HEK293 (cell line): ENCODE measurements at regions not wholly inside any gene's neighbourhood (a gene's known extent, or its start where the extent isn't known, plus 50 kb on each side); places are given as distances from the start of the nearest gene placed in this dataset.

Experiments used
- CTCF ChIA-PET: fragments of 350-600 bp; formaldehyde crosslinking; extraction: SDS; loops from one replicate; lab custom pipeline; 2021; ENCODE audit warnings: antibody characterized with exemption; lab: Yijun Ruan, JAX
- POLR2A ChIA-PET: fragments of 300-600 bp; formaldehyde crosslinking; extraction: SDS; loops from one replicate; lab custom pipeline; 2020; ENCODE audit warnings: antibody characterized with exemption, inconsistent platforms; lab: Yijun Ruan, JAX
- H3K27ac ChIP-seq: fragments of 200-500 bp; sonication (Bioruptor generic); 2 replicates; pipeline ENCODE4 v1.5.1; 2014; ENCODE audit warnings: low read depth, low read length, control low read depth, inconsistent platforms; ENCODE audit errors: extremely low read depth
- H3K36me3 ChIP-seq, 2 experiments: fragments of 200-500 bp in 1 of 2; sonication (Bioruptor generic) in 1 of 2; 1 replicate in 1 of 2; 2 replicates in 1 of 2; pipeline ENCODE4 v1.5.1; 2014 to 2017; ENCODE audit warnings: inconsistent platforms in 2 of 2, low read length in 2 of 2; ENCODE audit not compliant: control insufficient read depth in 2 of 2, insufficient read depth in 1 of 2
- H3K4me1 ChIP-seq: fragments of 200-500 bp; sonication (Bioruptor generic); 2 replicates; pipeline ENCODE4 v1.5.1; 2014; ENCODE audit warnings: mild to moderate bottlenecking, low read length, inconsistent platforms; ENCODE audit not compliant: control insufficient read depth, insufficient read depth
- H3K4me3 ChIP-seq: 2 replicates; pipeline ENCODE4 v1.5.1; 2011; ENCODE audit warnings: low read depth, mild to moderate bottlenecking, control low read depth, low read length, moderate library complexity
- H3K9me3 ChIP-seq: fragments of 200-500 bp; sonication (Bioruptor generic); 2 replicates; pipeline ENCODE4 v1.5.1; 2014; ENCODE audit warnings: low read depth, low read length, inconsistent platforms; ENCODE audit not compliant: control insufficient read depth, insufficient read depth
- KLF16 ChIP-seq: fragments of 450-650 bp; formaldehyde crosslinking; IDR thresholded peaks from 2 replicates; pipeline ENCODE4 v1.5.1; 2017; ENCODE audit warnings: missing biosample characterization, missing genetic modification characterization
- KLF7 ChIP-seq: fragments of 450-650 bp; formaldehyde crosslinking; IDR thresholded peaks from 2 replicates; pipeline ENCODE4 v1.5.1; 2016; ENCODE audit warnings: missing biosample characterization, missing genetic modification characterization, borderline replicate concordance
- KLF9 ChIP-seq: fragments of 450-650 bp; formaldehyde crosslinking; IDR thresholded peaks from 2 replicates; pipeline ENCODE4 v1.5.1; 2016; ENCODE audit warnings: missing biosample characterization, missing genetic modification characterization, low read depth
- REPIN1 ChIP-seq: fragments of 450-650 bp; formaldehyde crosslinking; IDR thresholded peaks from 2 replicates; pipeline ENCODE4 v1.5.1; 2017; ENCODE audit warnings: missing biosample characterization, missing genetic modification characterization, low read depth
- TCF7L2 ChIP-seq: IDR thresholded peaks from 2 replicates; pipeline ENCODE4 v1.6.1; 2011; ENCODE audit warnings: low read depth, mild to moderate bottlenecking, inconsistent platforms, low read length, moderate library complexity, borderline replicate concordance
- WT1 ChIP-seq: fragments of 450-650 bp; formaldehyde crosslinking; IDR thresholded peaks from 2 replicates; pipeline ENCODE4 v1.5.1; 2016; ENCODE audit warnings: missing biosample characterization, missing genetic modification characterization
- YY1 ChIP-seq: fragments of 450-650 bp; formaldehyde crosslinking; IDR thresholded peaks from 2 replicates; pipeline ENCODE4 v1.5.1; 2018; ENCODE audit warnings: missing biosample characterization, missing genetic modification characterization
- ZBTB1 ChIP-seq: fragments of 450-650 bp; formaldehyde crosslinking; IDR thresholded peaks from 2 replicates; pipeline ENCODE4 v1.5.1; 2016; ENCODE audit warnings: missing biosample characterization, missing genetic modification characterization
- ZBTB20 ChIP-seq: fragments of 450-650 bp; formaldehyde crosslinking; IDR thresholded peaks from 2 replicates; pipeline ENCODE4 v1.5.1; 2016; ENCODE audit warnings: missing biosample characterization, missing genetic modification characterization
- ZBTB7A ChIP-seq: fragments of 450-650 bp; formaldehyde crosslinking; IDR thresholded peaks from 2 replicates; pipeline ENCODE4 v1.5.1; 2016; ENCODE audit warnings: low read depth, missing biosample characterization, missing genetic modification characterization
- ZBTB8A ChIP-seq: fragments of 450-650 bp; formaldehyde crosslinking; IDR thresholded peaks from 2 replicates; pipeline ENCODE4 v1.5.1; 2016; ENCODE audit warnings: missing biosample characterization, missing genetic modification characterization
- ZFP41 ChIP-seq: fragments of 450-650 bp; formaldehyde crosslinking; IDR thresholded peaks from 2 replicates; pipeline ENCODE4 v1.5.1; 2016; ENCODE audit warnings: missing biosample characterization, missing genetic modification characterization, borderline replicate concordance
- ZNF221 ChIP-seq: fragments of 450-650 bp; formaldehyde crosslinking; IDR thresholded peaks from 2 replicates; pipeline ENCODE4 v1.5.1; 2017; ENCODE audit warnings: missing biosample characterization, missing genetic modification characterization, borderline replicate concordance
- ZNF239 ChIP-seq: fragments of 450-650 bp; formaldehyde crosslinking; IDR thresholded peaks from 2 replicates; pipeline ENCODE4 v1.5.1; 2016; ENCODE audit warnings: missing biosample characterization, missing genetic modification characterization
- ZNF292 ChIP-seq: fragments of 450-650 bp; formaldehyde crosslinking; IDR thresholded peaks from 2 replicates; pipeline ENCODE4 v1.5.1; 2016; ENCODE audit warnings: low read depth, missing biosample characterization, missing genetic modification characterization, borderline replicate concordance
- ZNF302 ChIP-seq: fragments of 450-650 bp; formaldehyde crosslinking; IDR thresholded peaks from 2 replicates; pipeline ENCODE4 v1.5.1; 2016; ENCODE audit warnings: missing biosample characterization, missing genetic modification characterization, low read depth
- ZNF341 ChIP-seq: fragments of 450-650 bp; formaldehyde crosslinking; IDR thresholded peaks from 2 replicates; pipeline ENCODE4; 2016; ENCODE audit warnings: low read depth, missing biosample characterization, missing genetic modification characterization
- ZNF366 ChIP-seq: fragments of 450-650 bp; formaldehyde crosslinking; conservative IDR thresholded peaks from 2 replicates; pipeline ENCODE4 v1.5.1; 2016; ENCODE audit warnings: missing biosample characterization, missing genetic modification characterization
- ZNF37A ChIP-seq: fragments of 450-650 bp; IDR thresholded peaks from 2 replicates; pipeline ENCODE4 v1.5.1; 2018; ENCODE audit warnings: missing biosample characterization, missing genetic modification characterization
- ZNF423 ChIP-seq: fragments of 450-650 bp; formaldehyde crosslinking; IDR thresholded peaks from 2 replicates; pipeline ENCODE4 v1.5.1; 2016; ENCODE audit warnings: missing biosample characterization, missing genetic modification characterization
- ZNF48 ChIP-seq: fragments of 450-650 bp; formaldehyde crosslinking; IDR thresholded peaks from 2 replicates; pipeline ENCODE4 v1.5.1; 2016; ENCODE audit warnings: missing biosample characterization, missing genetic modification characterization
- ZNF549 ChIP-seq: fragments of 450-650 bp; IDR thresholded peaks from 2 replicates; pipeline ENCODE4 v1.5.1; 2018; ENCODE audit warnings: missing biosample characterization, missing genetic modification characterization, mild to moderate bottlenecking, inconsistent platforms, moderate library complexity
- ZNF558 ChIP-seq: fragments of 450-650 bp; formaldehyde crosslinking; IDR thresholded peaks from 2 replicates; pipeline ENCODE4 v1.5.1; 2016; ENCODE audit warnings: missing biosample characterization, missing genetic modification characterization
- ZNF561 ChIP-seq: fragments of 450-650 bp; IDR thresholded peaks from 2 replicates; pipeline ENCODE4 v1.5.1; 2018; ENCODE audit warnings: missing biosample characterization, missing genetic modification characterization, borderline replicate concordance
- ZNF571 ChIP-seq: fragments of 450-650 bp; formaldehyde crosslinking; IDR thresholded peaks from 2 replicates; pipeline ENCODE4 v1.5.0; 2017; ENCODE audit warnings: missing biosample characterization, missing genetic modification characterization
- ZNF585B ChIP-seq: fragments of 450-650 bp; formaldehyde crosslinking; IDR thresholded peaks from 2 replicates; pipeline ENCODE4 v1.5.1; 2016; ENCODE audit warnings: missing biosample characterization, missing genetic modification characterization
- ZNF621 ChIP-seq: fragments of 450-650 bp; formaldehyde crosslinking; IDR thresholded peaks from 2 replicates; pipeline ENCODE4 v1.5.1; 2017; ENCODE audit warnings: missing biosample characterization, missing genetic modification characterization
- ZNF670 ChIP-seq: fragments of 450-650 bp; formaldehyde crosslinking; IDR thresholded peaks from 2 replicates; pipeline ENCODE4 v1.5.1; 2016; ENCODE audit warnings: missing biosample characterization, missing genetic modification characterization, low read depth
- ZNF707 ChIP-seq: fragments of 450-650 bp; formaldehyde crosslinking; IDR thresholded peaks from 2 replicates; pipeline ENCODE4 v1.5.1; 2016; ENCODE audit warnings: missing biosample characterization, missing genetic modification characterization
- ZNF747 ChIP-seq: fragments of 450-650 bp; formaldehyde crosslinking; IDR thresholded peaks from 2 replicates; pipeline ENCODE4 v1.5.1; 2016; ENCODE audit warnings: missing biosample characterization, missing genetic modification characterization
- ZNF776 ChIP-seq: fragments of 450-650 bp; formaldehyde crosslinking; IDR thresholded peaks from 2 replicates; pipeline ENCODE4 v1.5.0; 2017; ENCODE audit warnings: missing biosample characterization, missing genetic modification characterization, borderline replicate concordance
- ZNF777 ChIP-seq: fragments of 450-650 bp; formaldehyde crosslinking; IDR thresholded peaks from 2 replicates; pipeline ENCODE4 v1.5.1; 2017; ENCODE audit warnings: missing biosample characterization, missing genetic modification characterization, borderline replicate concordance
- ZNF843 ChIP-seq: fragments of 450-650 bp; formaldehyde crosslinking; IDR thresholded peaks from 2 replicates; pipeline ENCODE4 v1.5.1; 2016; ENCODE audit warnings: missing biosample characterization, missing genetic modification characterization
- TF ChIP-seq, protein P1 (sequence below): fragments of 450-650 bp; formaldehyde crosslinking; IDR thresholded peaks from 2 replicates; pipeline ENCODE4 v1.5.1; 2016; ENCODE audit warnings: missing biosample characterization, missing genetic modification characterization
- TF ChIP-seq, protein P2 (sequence below): fragments of 450-650 bp; formaldehyde crosslinking; IDR thresholded peaks from 2 replicates; pipeline ENCODE4 v1.5.1; 2017; ENCODE audit warnings: missing biosample characterization, mild to moderate bottlenecking, missing genetic modification characterization, moderate library complexity

DNA sequence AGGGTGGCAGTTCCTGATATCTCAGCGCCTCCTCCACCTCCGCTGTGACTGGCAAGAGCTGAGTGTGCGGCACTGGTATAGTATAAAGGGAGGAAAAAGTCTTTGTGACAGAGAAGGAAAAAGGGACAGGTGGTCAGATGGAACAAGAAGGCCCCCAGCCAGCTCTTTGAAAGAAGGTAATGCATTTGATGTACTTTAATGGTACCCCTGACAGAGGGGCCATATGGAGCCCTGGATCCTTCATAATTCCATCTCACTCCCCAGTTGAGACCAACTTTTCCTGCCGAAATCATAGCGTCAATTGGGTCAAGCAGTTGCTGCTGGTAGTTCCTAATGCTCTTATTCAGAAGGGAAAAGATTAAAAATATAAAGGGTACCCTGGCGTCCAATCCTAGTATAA is 198.2 kb downstream of the ZNF326 start:
- Histone ChIP-seq H3K4me1 (no peaks in the 10 kb centered on the region), H3K4me3 (no peak overlapping the region), H3K27ac (no peak overlapping the region), H3K9me3 (no peaks in the 10 kb centered on the region), H3K36me3 (no peaks in the 10 kb centered on the region)
- ChIA-PET POLR2A (no interaction called here), CTCF (interaction anchor here (0.5 kb wide), 1 partner anchor 20 kb away, joined by 6 read pairs; no protein-coding TSS in a partner anchor)
- TF ChIP-seq ZBTB8A (tag by site-specific recombination): no peak
- no peak for TF ChIP-seq ZNF561 (tag by site-specific recombination)
- TF ChIP-seq ZNF707 (tag by site-specific recombination): no peak
- TF ChIP-seq ZFP41: no peak
- TF ChIP-seq, protein P1, sequence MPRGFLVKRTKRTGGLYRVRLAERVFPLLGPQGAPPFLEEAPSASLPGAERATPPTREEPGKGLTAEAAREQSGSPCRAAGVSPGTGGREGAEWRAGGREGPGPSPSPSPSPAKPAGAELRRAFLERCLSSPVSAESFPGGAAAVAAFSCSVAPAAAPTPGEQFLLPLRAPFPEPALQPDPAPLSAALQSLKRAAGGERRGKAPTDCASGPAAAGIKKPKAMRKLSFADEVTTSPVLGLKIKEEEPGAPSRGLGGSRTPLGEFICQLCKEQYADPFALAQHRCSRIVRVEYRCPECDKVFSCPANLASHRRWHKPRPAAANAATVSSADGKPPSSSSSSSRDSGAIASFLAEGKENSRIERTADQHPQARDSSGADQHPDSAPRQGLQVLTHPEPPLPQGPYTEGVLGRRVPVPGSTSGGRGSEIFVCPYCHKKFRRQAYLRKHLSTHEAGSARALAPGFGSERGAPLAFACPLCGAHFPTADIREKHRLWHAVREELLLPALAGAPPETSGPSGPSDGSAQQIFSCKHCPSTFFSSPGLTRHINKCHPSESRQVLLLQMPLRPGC (tag by site-specific recombination): no peak
- no peak for TF ChIP-seq ZNF239
- TF ChIP-seq REPIN1 (tag by site-specific recombination): no peak
- TF ChIP-seq KLF9 (tag by site-specific recombination): no peak
- TF ChIP-seq ZNF37A (tag by site-specific recombination): no peak
- no peak for TF ChIP-seq YY1 (tag by site-specific recombination)
- no peak for TF ChIP-seq WT1 (tag by site-specific recombination)
- no peak for TF ChIP-seq ZBTB20 (tag by site-specific recombination)
- no peak for TF ChIP-seq ZNF48 (tag by site-specific recombination)
- TF ChIP-seq ZNF585B (tag by site-specific recombination): no peak
- TF ChIP-seq TCF7L2: no peak
- TF ChIP-seq ZNF843 (tag by site-specific recombination): no peak

DNA sequence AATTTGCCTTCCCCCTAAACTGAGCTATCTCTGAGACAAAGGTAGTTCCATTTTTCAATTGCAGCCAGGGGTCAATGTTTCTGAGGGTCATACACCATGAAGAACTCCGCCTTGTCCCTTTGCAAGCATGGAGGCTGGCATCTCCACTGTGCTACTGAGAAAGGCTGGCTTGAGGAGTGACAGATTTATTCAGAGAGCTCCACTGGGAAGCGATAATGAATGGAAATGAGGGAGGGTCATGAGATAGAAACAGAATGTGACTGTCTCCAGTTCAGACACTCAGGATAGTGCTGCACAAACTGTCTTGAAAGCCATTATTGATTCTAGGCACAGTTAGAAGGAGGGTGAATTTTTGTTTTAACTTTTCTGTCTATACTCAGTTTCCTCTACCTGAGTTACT is 197.5 kb downstream of the ZNF326 start:
- TF ChIP-seq ZNF341 (tag by site-specific recombination) (no peak), ZNF558 (tag by site-specific recombination) (no peak), ZNF670 (no peak), ZNF571 (tag by site-specific recombination) (no peak), KLF16 (tag by site-specific recombination) (no peak), ZBTB7A (tag by site-specific recombination) (no peak), ZNF302 (no peak), ZNF747 (tag by site-specific recombination) (no peak), ZNF777 (tag by site-specific recombination) (no peak), ZBTB1 (tag by site-specific recombination) (no peak)
- Histone ChIP-seq H3K27ac (no peak overlapping the region), H3K36me3 (no peaks in the 10 kb centered on the region), H3K4me3 (no peak overlapping the region), H3K4me1 (no peaks in the 10 kb centered on the region), H3K9me3 (no peaks in the 10 kb centered on the region)
- ChIA-PET POLR2A (no interaction called here), CTCF (interaction anchor here (0.5 to 1.0 kb wide), 3 partner anchors 10 to 71 kb away, joined by 3 to 6 read pairs (median 6); no protein-coding TSS in a partner anchor)

DNA sequence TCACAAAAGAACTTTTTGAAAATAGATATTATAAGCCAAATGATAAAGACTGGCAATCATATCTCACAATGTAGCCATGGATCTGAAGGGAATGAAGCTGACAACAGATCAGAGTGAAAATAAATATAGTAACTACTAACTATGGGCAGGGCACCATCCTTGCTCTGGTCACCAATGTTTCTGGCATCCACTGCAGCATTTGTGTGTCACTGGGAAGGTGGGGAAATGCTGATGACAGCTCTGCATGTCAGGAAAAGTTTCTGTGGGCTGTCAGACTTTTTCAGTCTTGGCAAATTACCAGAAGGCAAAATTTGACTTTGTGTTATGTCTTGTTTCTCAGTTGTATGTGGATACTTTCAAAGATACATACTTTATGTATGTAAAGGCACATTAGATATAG is 195.6 kb downstream of the ZNF326 start:
- ChIA-PET CTCF (no interaction called here), POLR2A (no interaction called here)
- Histone ChIP-seq H3K9me3 (no peaks in the 10 kb centered on the region), H3K4me1 (no peaks in the 10 kb centered on the region), H3K36me3 (no peaks in the 10 kb centered on the region), H3K27ac (no peak overlapping the region), H3K4me3 (no peak overlapping the region)
- no peak for TF ChIP-seq ZNF776
- TF ChIP-seq ZNF423 (tag by site-specific recombination): no peak
- TF ChIP-seq, protein P2, sequence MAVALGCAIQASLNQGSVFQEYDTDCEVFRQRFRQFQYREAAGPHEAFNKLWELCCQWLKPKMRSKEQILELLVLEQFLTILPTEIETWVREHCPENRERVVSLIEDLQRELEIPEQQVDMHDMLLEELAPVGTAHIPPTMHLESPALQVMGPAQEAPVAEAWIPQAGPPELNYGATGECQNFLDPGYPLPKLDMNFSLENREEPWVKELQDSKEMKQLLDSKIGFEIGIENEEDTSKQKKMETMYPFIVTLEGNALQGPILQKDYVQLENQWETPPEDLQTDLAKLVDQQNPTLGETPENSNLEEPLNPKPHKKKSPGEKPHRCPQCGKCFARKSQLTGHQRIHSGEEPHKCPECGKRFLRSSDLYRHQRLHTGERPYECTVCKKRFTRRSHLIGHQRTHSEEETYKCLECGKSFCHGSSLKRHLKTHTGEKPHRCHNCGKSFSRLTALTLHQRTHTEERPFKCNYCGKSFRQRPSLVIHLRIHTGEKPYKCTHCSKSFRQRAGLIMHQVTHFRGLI: no peak
- no peak for TF ChIP-seq ZNF221 (tag by site-specific recombination)
- TF ChIP-seq KLF7: no peak
- no peak for TF ChIP-seq ZNF292 (tag by site-specific recombination)
- TF ChIP-seq ZNF366 (tag by site-specific recombination): no peak
- TF ChIP-seq ZNF621 (tag by site-specific recombination): no peak
- TF ChIP-seq ZNF549 (tag by site-specific recombination): no peak
